HG03066 (cell line): ENCODE measurements at regions not wholly inside any gene's neighbourhood (a gene's known extent, or its start where the extent isn't known, plus 50 kb on each side); places are given as distances from the start of the nearest gene placed in this dataset.

Source experiments
- ATAC-seq: cut with Tn5 transposase; IDR thresholded peaks from one replicate; pipeline ENCODE4 v1.9.1; 2021; ENCODE audit warnings: low read depth; ENCODE audit not compliant: unreplicated experiment

- ATAC-seq, result no peak
Observed at GRCh38 chr9:14031810-14032209, 282.1 kb downstream of the NFIB start.

- no peak for ATAC-seq
Observed at GRCh38 chr9:14031060-14031414, 282.9 kb downstream of the NFIB start.

GRCh38 chr9:14030375-14031059 is 283.4 kb downstream of the NFIB start:
- no peak for ATAC-seq

- no peak for ATAC-seq
Observed at GRCh38 chr9:14029806-14030374, 284.1 kb downstream of the NFIB start.

- ATAC-seq, result no peak
Observed at GRCh38 chr9:14027116-14027800, 286.7 kb downstream of the NFIB start.

GRCh38 chr9:14025741-14026140 is 288.2 kb downstream of the NFIB start:
- no peak for ATAC-seq

- no peak for ATAC-seq
Observed at GRCh38 chr9:14023285-14023684, 290.7 kb downstream of the NFIB start.

GRCh38 chr9:14021871-14022525 is 291.9 kb downstream of the NFIB start:
- no peak for ATAC-seq

- ATAC-seq, result no peak
Observed at GRCh38 chr9:14018081-14018480, 295.9 kb downstream of the NFIB start.

GRCh38 chr9:14014744-14015143 is 299.2 kb downstream of the NFIB start:
- ATAC-seq, result no peak

- ATAC-seq, result no peak
Observed at GRCh38 chr9:14014218-14014617, 299.7 kb downstream of the NFIB start.

GRCh38 chr9:14011799-14012560 is 302.0 kb downstream of the NFIB start:
- no peak for ATAC-seq

GRCh38 chr9:14007190-14007769 is 306.7 kb downstream of the NFIB start:
- no peak for ATAC-seq

- ATAC-seq, result no peak
Observed at GRCh38 chr9:14006386-14007187, 307.4 kb downstream of the NFIB start.

GRCh38 chr9:14004110-14004509 is 309.8 kb downstream of the NFIB start:
- ATAC-seq, result no peak

- no peak for ATAC-seq
Observed at GRCh38 chr9:13994240-13994639, 319.7 kb downstream of the NFIB start.

GRCh38 chr9:13993632-13994185 is 320.2 kb downstream of the NFIB start:
- ATAC-seq, result no peak

- ATAC-seq, result no peak
Observed at GRCh38 chr9:13992138-13993088, 321.5 kb downstream of the NFIB start.
